ENCODE measurements at regions not wholly inside any gene's neighbourhood (a gene's known extent, or its start where the extent isn't known, plus 50 kb on each side); places are given as distances from the start of the nearest gene placed in this dataset.

DNA sequence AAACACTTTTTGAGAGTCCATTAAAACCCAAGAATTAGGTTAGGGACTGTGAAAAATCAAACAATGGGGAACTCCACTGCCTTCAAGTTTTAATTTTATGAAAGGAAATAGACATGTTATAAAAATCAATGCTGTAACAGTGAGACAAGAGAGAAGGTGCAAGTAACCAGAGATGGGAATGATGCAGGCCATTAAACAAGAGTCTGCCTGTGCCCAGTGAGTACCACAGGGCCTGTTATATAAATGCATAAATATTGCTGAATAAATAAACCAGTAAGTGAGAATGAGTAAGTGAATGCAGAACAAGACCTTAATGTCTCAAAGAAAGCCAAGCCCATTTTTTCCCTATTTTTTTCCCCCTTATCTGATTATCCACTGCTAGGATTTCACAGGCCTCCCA is 53.3 kb upstream of the BMP2K start:
- CTCF ChIA-PET = no interaction called here
- no peak for FAIRE-seq

More for the DNA sequence above, 53.3 kb upstream of the BMP2K start:
- H3K4me2 ChIP-seq = no peak overlapping the region
- H3K4me1 ChIP-seq = no peaks in the 10 kb centered on the region
- DNase-seq (ENCODE audit: low read depth in 1 of 2, low spot score in 1 of 2) (no peak), ATAC-seq (no peak)
- TF ChIP-seq JUN (IDR thresholded peaks at IDR 0.05) (no peak), MAZ (IDR thresholded peaks at IDR 0.05; ENCODE audit: borderline replicate concordance, low read depth, low read length) (no peak), HMGXB4 (CRISPR knock-in tag; IDR thresholded peaks at IDR 0.05; ENCODE audit: borderline replicate concordance) (no peak), RCOR1 (IDR thresholded peaks at IDR 0.05; ENCODE audit: low read depth, low read length) (no peak), KDM5A (IDR thresholded peaks at IDR 0.05) (no peak), POLR2A (IDR thresholded peaks at IDR 0.05; ENCODE audit: low read length) (no peak), SREBF2 (IDR thresholded peaks at IDR 0.05) (no peak), HOXA7 (CRISPR knock-in tag; IDR thresholded peaks at IDR 0.05) (no peak), EHMT2 (IDR thresholded peaks at IDR 0.05; ENCODE audit: low read depth) (no peak), HES2 (IDR thresholded peaks at IDR 0.05) (no peak), HEYL (CRISPR knock-in tag; IDR thresholded peaks at IDR 0.05) (no peak), HOXB13 (CRISPR knock-in tag; IDR thresholded peaks at IDR 0.05; ENCODE audit: low read depth) (no peak)
- POLR2A ChIA-PET = no interaction called here
- H3K9me3 ChIP-seq = no peaks in the 10 kb centered on the region
- H3K27ac ChIP-seq = no peak overlapping the region
- H3K4me3 ChIP-seq = no peak overlapping the region
